Peyer's patch (tissue), 4 donors: ENCODE measurements at regions not wholly inside any gene's neighbourhood (a gene's known extent, or its start where the extent isn't known, plus 50 kb on each side); places are given as distances from the start of the nearest gene placed in this dataset.

Source experiments
- DNase-seq, 3 donors: peaks; one replicate each; pipeline ENCODE4 v3.0.0-alpha.2; 2017 to 2019
- H3K27ac ChIP-seq, 4 donors: fragments of 200-600 bp; sonication (generic); one replicate each; pipeline ENCODE4 v1.5.1; 2016 to 2019
- H3K27me3 ChIP-seq, 2 donors: fragments of 200-600 bp; sonication (generic); one replicate each; pipeline ENCODE4 v1.5.1; 2019
- H3K36me3 ChIP-seq, 3 donors: fragments of 200-600 bp; sonication (generic); one replicate each; pipeline ENCODE4 v1.5.1; 2016 to 2019
- H3K4me1 ChIP-seq, 4 donors: fragments of 200-600 bp; sonication (generic); one replicate each; pipeline ENCODE4 v1.5.1; 2016 to 2019
- H3K4me3 ChIP-seq, 4 donors: fragments of 200-600 bp; sonication (generic); 1 replicate in 3 of 4; 2 replicates in 1 of 4; pipeline ENCODE4 v1.5.1; 2016 to 2019; ENCODE audit warnings: mild to moderate bottlenecking in 1 of 4
- H3K9me3 ChIP-seq, 4 donors: fragments of 200-600 bp; sonication (generic); one replicate each; pipeline ENCODE4 v1.5.1; 2016 to 2019; ENCODE audit warnings: mild to moderate bottlenecking in 1 of 4
- CTCF ChIP-seq, 6 experiments: fragments of 450-650 bp in 4 of 6; fragments of 200-600 bp in 2 of 6; sonication (generic) in 1 of 6; IDR thresholded peaks; one replicate each; pipeline ENCODE4 v1.5.1; 2017 to 2019; ENCODE audit warnings: antibody characterized with exemption in 6 of 6, mild to moderate bottlenecking in 3 of 6, moderate library complexity in 1 of 6
- POLR2A ChIP-seq, 2 donors: fragments of 450-650 bp; IDR thresholded peaks; one replicate each; pipeline ENCODE4 v1.5.1; 2017; ENCODE audit warnings: antibody characterized with exemption in 2 of 2, mild to moderate bottlenecking in 2 of 2, moderate library complexity in 2 of 2

- Histone ChIP-seq H3K36me3 (no peaks in the 10 kb centered on the region), H3K27ac (no peak overlapping the region), H3K4me1 (peaks cover 0 to 11% (median 0%) of the 10 kb centered on the region in 4 donors), H3K9me3 (no peaks in the 10 kb centered on the region), H3K27me3 (no peaks in the 10 kb centered on the region), H3K4me3 (no peak overlapping the region)
- DNase-seq: no peak
- TF ChIP-seq POLR2A (IDR thresholded peaks at IDR 0.05) (no peak), CTCF (IDR thresholded peaks at IDR 0.05) (no peak)
Observed at GRCh38 chr6:15981956-15982355, 146.9 kb upstream of the MYLIP start.

GRCh38 chr6:15980801-15981200 lies 148.1 kb upstream of the MYLIP start:
- TF ChIP-seq POLR2A (IDR thresholded peaks at IDR 0.05) (no peak), CTCF (IDR thresholded peaks at IDR 0.05) (no peak)
- no peak overlapping the region for H3K27ac ChIP-seq
- DNase-seq: no peak
- no peak overlapping the region for H3K4me3 ChIP-seq
- H3K27me3 ChIP-seq: no peaks in the 10 kb centered on the region
- peaks cover 0 to 19% (median 0%) of the 10 kb centered on the region in 4 donors for H3K4me1 ChIP-seq
- H3K9me3 ChIP-seq: no peaks in the 10 kb centered on the region
- H3K36me3 ChIP-seq: no peaks in the 10 kb centered on the region

DNA sequence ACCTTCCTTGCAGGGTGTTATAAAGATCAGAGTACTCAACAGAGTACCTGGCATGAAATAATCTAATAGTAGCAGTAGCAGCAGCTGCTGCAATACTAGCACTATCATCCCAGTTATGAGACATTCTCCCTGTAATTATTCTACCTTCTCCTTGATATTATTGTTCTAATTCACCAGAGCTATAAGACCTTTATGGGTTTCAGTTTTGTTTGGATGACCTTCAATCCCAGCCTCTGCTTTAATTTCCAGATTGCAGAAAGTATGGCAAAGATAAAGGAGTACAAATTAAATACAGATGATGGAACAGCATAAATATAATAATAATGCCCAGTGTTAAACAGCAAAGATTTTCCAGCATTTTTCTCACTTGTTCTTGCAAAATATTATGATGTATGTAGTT lies 150.5 kb upstream of the MYLIP start:
- Histone ChIP-seq H3K4me1 (peaks cover 0 to 19% (median 0%) of the 10 kb centered on the region in 4 donors), H3K27me3 (no peaks in the 10 kb centered on the region), H3K4me3 (no peak overlapping the region), H3K36me3 (no peaks in the 10 kb centered on the region), H3K9me3 (no peaks in the 10 kb centered on the region), H3K27ac (no peak overlapping the region)
- TF ChIP-seq POLR2A (IDR thresholded peaks at IDR 0.05) (no peak), CTCF (IDR thresholded peaks at IDR 0.05) (no peak)
- no peak for DNase-seq

GRCh38 chr6:15977050-15977449 lies 151.8 kb upstream of the MYLIP start:
- no peak overlapping the region for H3K27ac ChIP-seq

GRCh38 chr6:15974817-15975216 lies 154.1 kb upstream of the MYLIP start:
- Histone ChIP-seq H3K27me3 (no peaks in the 10 kb centered on the region), H3K36me3 (no peaks in the 10 kb centered on the region), H3K4me3 (no peak overlapping the region), H3K9me3 (no peaks in the 10 kb centered on the region), H3K4me1 (peaks cover 0 to 19% (median 0%) of the 10 kb centered on the region in 4 donors), H3K27ac (no peak overlapping the region)
- TF ChIP-seq POLR2A (IDR thresholded peaks at IDR 0.05): no peak
- no peak for TF ChIP-seq CTCF (IDR thresholded peaks at IDR 0.05)
- DNase-seq: no peak

More at GRCh38 chr6:15977050-15977449, 151.8 kb upstream of the MYLIP start:
- no peaks in the 10 kb centered on the region for H3K36me3 ChIP-seq
- no peak overlapping the region for H3K4me3 ChIP-seq
- H3K27me3 ChIP-seq: no peaks in the 10 kb centered on the region
- peaks cover 0 to 19% (median 0%) of the 10 kb centered on the region in 4 donors for H3K4me1 ChIP-seq
- no peak for DNase-seq
- H3K9me3 ChIP-seq: no peaks in the 10 kb centered on the region
- no peak for TF ChIP-seq POLR2A (IDR thresholded peaks at IDR 0.05)
- no peak for TF ChIP-seq CTCF (IDR thresholded peaks at IDR 0.05)

- H3K36me3 ChIP-seq: no peaks in the 10 kb centered on the region
- H3K4me3 ChIP-seq: no peak overlapping the region
- no peaks in the 10 kb centered on the region for H3K9me3 ChIP-seq
- no peaks in the 10 kb centered on the region for H3K4me1 ChIP-seq
- DNase-seq: no peak
- H3K27ac ChIP-seq: no peak overlapping the region
- H3K27me3 ChIP-seq: no peaks in the 10 kb centered on the region
- TF ChIP-seq CTCF (IDR thresholded peaks at IDR 0.05) (no peak), POLR2A (IDR thresholded peaks at IDR 0.05) (no peak)
Observed at GRCh38 chr6:15970517-15970916, 158.4 kb upstream of the MYLIP start.
